NT2/D1 (cell line): ENCODE measurements at regions not wholly inside any gene's neighbourhood (a gene's known extent, or its start where the extent isn't known, plus 50 kb on each side); places are given as distances from the start of the nearest gene placed in this dataset.

Source experiments
- SUZ12 ChIP-seq: IDR thresholded peaks from 2 replicates; pipeline ENCODE4 v1.6.1; 2011; ENCODE audit not compliant: insufficient read length, insufficient read depth; ENCODE audit errors: extremely low read depth
- YY1 ChIP-seq: IDR thresholded peaks from 2 replicates; pipeline ENCODE4 v1.6.1; 2011; ENCODE audit not compliant: insufficient read length, insufficient read depth

GRCh38 chr21:16891821-16892220 is 621.0 kb upstream of the CXADR start:
- TF ChIP-seq SUZ12: no peak
- TF ChIP-seq YY1: no peak
